ENCODE measurements at regions not wholly inside any gene's neighbourhood (a gene's known extent, or its start where the extent isn't known, plus 50 kb on each side); places are given as distances from the start of the nearest gene placed in this dataset.

- DNase-seq (no peak), ATAC-seq (ENCODE audit: low FRiP score in 2 of 2) (no peak)
- no peak overlapping the region for H3K27ac ChIP-seq
- H3K36me3 ChIP-seq = no peaks in the 10 kb centered on the region
- TF ChIP-seq EP300 (IDR thresholded peaks at IDR 0.05) = no peak
- no peak for TF ChIP-seq CTCF (IDR thresholded peaks at IDR 0.05)
- no peak for TF ChIP-seq POLR2AphosphoS5 (IDR thresholded peaks at IDR 0.05)
- no peak for TF ChIP-seq POLR2A (IDR thresholded peaks at IDR 0.05)
- H3K27me3 ChIP-seq = no peaks in the 10 kb centered on the region
- H3K4me3 ChIP-seq = no peak overlapping the region
- WGBS, 2 donors = 79 to 85% methylated on average over 5 of the region's 5 CpGs
- H3K4me1 ChIP-seq = no peaks in the 10 kb centered on the region
- H3K9me3 ChIP-seq = no peaks in the 10 kb centered on the region
Observed at GRCh38 chr22:34797826-34798225, 268.1 kb upstream of the ISX start.

DNA sequence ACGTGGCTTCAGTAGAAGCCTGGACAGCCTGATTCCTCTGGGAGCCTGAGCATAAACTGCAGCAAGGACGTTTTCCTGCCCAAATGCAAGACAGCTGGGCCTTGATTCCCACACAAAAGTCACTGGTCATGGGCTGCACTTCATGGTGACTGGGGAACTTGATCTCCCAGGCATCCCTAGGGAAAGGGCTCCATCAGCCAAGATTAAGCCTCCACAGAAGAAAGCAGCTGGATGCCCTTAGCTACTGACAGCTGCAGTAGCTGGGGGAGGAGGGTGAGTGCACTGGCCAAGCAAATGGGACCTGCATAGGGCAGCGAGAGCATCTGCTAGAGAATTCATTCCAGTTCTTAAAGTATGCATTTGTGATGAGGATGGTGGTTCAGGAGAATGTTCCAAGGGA lies 267.4 kb upstream of the ISX start:
- 57 to 71% methylated on average over 3 of the region's 3 CpGs for WGBS, 2 donors
- DNase-seq (no peak), ATAC-seq (ENCODE audit: low FRiP score in 2 of 2) (no peak)
- Histone ChIP-seq H3K27ac (no peak overlapping the region), H3K27me3 (no peaks in the 10 kb centered on the region), H3K4me3 (no peak overlapping the region), H3K36me3 (no peaks in the 10 kb centered on the region), H3K9me3 (no peaks in the 10 kb centered on the region), H3K4me1 (no peaks in the 10 kb centered on the region)
- TF ChIP-seq POLR2AphosphoS5 (IDR thresholded peaks at IDR 0.05) = peak in 1 of 2 donors; percentile 31
- TF ChIP-seq EP300 (IDR thresholded peaks at IDR 0.05) = no peak

GRCh38 chr22:34800260-34800980 lies 265.5 kb upstream of the ISX start:
- WGBS, 2 donors = 48 to 67% methylated on average over 8 to 10 of the region's 10 CpGs
- no peaks in the 10 kb centered on the region for H3K9me3 ChIP-seq
- no peaks in the 10 kb centered on the region for H3K4me1 ChIP-seq
- no peaks in the 10 kb centered on the region for H3K36me3 ChIP-seq
- no peak overlapping the region for H3K4me3 ChIP-seq
- no peak for ATAC-seq (ENCODE audit: low FRiP score in 2 of 2)
- DNase-seq = no peak
- no peak for TF ChIP-seq POLR2A (IDR thresholded peaks at IDR 0.05)
- TF ChIP-seq POLR2AphosphoS5 (IDR thresholded peaks at IDR 0.05) = no peak
- no peak for TF ChIP-seq EP300 (IDR thresholded peaks at IDR 0.05)
- no peak for TF ChIP-seq CTCF (IDR thresholded peaks at IDR 0.05)
- no peaks in the 10 kb centered on the region for H3K27me3 ChIP-seq
- no peak overlapping the region for H3K27ac ChIP-seq

- WGBS, 2 donors = 87 to 92% methylated on average over 10 to 11 of the region's 11 CpGs
- H3K27me3 ChIP-seq = no peaks in the 10 kb centered on the region
- no peak overlapping the region for H3K4me3 ChIP-seq
- ATAC-seq (ENCODE audit: low FRiP score in 2 of 2) (no peak), DNase-seq (peak in 1 of 2 donors; percentile 33)
- H3K27ac ChIP-seq = no peak overlapping the region
- no peaks in the 10 kb centered on the region for H3K9me3 ChIP-seq
- no peak for TF ChIP-seq EP300 (IDR thresholded peaks at IDR 0.05)
- no peak for TF ChIP-seq POLR2A (IDR thresholded peaks at IDR 0.05)
- TF ChIP-seq CTCF (IDR thresholded peaks at IDR 0.05) = no peak
- TF ChIP-seq POLR2AphosphoS5 (IDR thresholded peaks at IDR 0.05) = no peak
- no peaks in the 10 kb centered on the region for H3K36me3 ChIP-seq
- H3K4me1 ChIP-seq = no peaks in the 10 kb centered on the region
Observed at GRCh38 chr22:34801221-34801620, 264.7 kb upstream of the ISX start.

GRCh38 chr22:34804091-34804490 lies 261.9 kb upstream of the ISX start:
- Histone ChIP-seq H3K27me3 (no peaks in the 10 kb centered on the region), H3K36me3 (no peaks in the 10 kb centered on the region), H3K9me3 (no peaks in the 10 kb centered on the region), H3K27ac (no peak overlapping the region), H3K4me1 (no peaks in the 10 kb centered on the region), H3K4me3 (no peak overlapping the region)
- TF ChIP-seq CTCF (IDR thresholded peaks at IDR 0.05) = no peak
- TF ChIP-seq POLR2AphosphoS5 (IDR thresholded peaks at IDR 0.05) = no peak
- no peak for TF ChIP-seq EP300 (IDR thresholded peaks at IDR 0.05)
- no peak for TF ChIP-seq POLR2A (IDR thresholded peaks at IDR 0.05)
- ATAC-seq (ENCODE audit: low FRiP score in 2 of 2) (no peak), DNase-seq (no peak)
- 70 to 74% methylated on average over 3 of the region's 3 CpGs for WGBS, 2 donors

All from upper lobe of left lung (tissue), 6 donors.